ENCODE measurements at regions not wholly inside any gene's neighbourhood (a gene's known extent, or its start where the extent isn't known, plus 50 kb on each side); places are given as distances from the start of the nearest gene placed in this dataset.

DNA sequence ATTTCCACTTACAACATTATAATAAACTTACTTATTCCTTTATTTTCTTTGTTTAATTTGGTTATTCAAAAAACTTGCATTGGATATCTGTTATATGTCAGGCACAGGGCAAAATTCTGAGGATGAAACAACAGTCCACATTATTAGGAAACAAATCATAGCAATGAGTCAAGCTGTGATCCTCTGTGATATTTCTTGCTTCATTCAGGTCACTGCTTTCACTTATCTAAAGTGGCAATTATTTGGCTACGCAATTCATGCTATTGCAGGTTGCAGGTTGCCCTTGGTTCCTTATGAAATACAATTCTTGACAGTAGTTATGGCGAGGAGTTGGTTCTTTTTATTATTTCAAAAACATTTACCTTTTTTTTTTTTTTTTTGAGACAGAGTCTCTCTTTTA is 66.4 kb upstream of the CNTN6 start:
- H3K4me1 ChIP-seq (ENCODE audit: control insufficient read depth, insufficient read depth, low read length, unreplicated experiment): no peaks in the 10 kb centered on the region
- no peak overlapping the region for H3K27ac ChIP-seq (ENCODE audit: low read depth, low read length)
- H3K4me3 ChIP-seq (ENCODE audit: low read depth, low read length): no peak overlapping the region
- no peaks in the 10 kb centered on the region for H3K36me3 ChIP-seq (ENCODE audit: insufficient read depth, low read length)
- H3K79me2 ChIP-seq (ENCODE audit: control insufficient read depth, insufficient read depth, low read length, unreplicated experiment): no peaks in the 10 kb centered on the region
- H2AFZ ChIP-seq (ENCODE audit: low read length, unreplicated experiment): no peak overlapping the region
- H3K27me3 ChIP-seq (ENCODE audit: insufficient read depth, low read length): no peaks in the 10 kb centered on the region

DNA sequence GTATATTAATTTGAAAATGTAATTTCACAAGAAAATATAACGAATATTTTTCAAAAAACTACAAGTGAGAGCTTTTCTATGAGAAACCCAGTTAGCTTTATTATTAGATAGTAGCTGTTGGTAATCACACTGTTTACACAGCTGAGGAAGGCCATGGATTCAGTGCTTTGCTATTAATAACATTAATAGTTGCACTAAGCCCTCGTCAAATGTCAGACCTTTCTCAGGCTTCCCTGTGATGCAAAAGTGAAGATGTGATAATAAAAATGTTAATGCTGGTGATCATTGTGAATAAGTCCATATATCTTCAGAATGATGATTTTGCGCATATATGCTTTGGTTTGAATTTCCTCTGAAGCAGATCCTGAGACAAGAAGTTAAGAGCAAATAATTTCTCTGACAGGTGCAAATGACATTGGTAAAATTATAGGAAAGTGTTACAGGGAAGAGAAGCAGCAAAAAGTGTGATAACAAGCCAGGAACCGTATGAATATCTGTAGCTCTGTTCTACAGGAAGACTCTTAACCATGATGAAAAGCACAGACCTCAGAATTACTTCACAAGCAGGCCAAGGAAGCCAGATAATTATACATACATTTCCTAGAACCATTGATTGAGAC is 56.5 kb upstream of the CNTN6 start:
- no peak overlapping the region for H3K4me3 ChIP-seq (ENCODE audit: low read depth, low read length)
- H3K36me3 ChIP-seq (ENCODE audit: insufficient read depth, low read length): no peaks in the 10 kb centered on the region
- no peak overlapping the region for H2AFZ ChIP-seq (ENCODE audit: low read length, unreplicated experiment)
- no peaks in the 10 kb centered on the region for H3K4me1 ChIP-seq (ENCODE audit: control insufficient read depth, insufficient read depth, low read length, unreplicated experiment)
- H3K79me2 ChIP-seq (ENCODE audit: control insufficient read depth, insufficient read depth, low read length, unreplicated experiment): no peaks in the 10 kb centered on the region
- no peak overlapping the region for H3K27ac ChIP-seq (ENCODE audit: low read depth, low read length)
- no peaks in the 10 kb centered on the region for H3K27me3 ChIP-seq (ENCODE audit: insufficient read depth, low read length)

GRCh38 chr3:1037631-1038030 is 55.2 kb upstream of the CNTN6 start:
- Histone ChIP-seq H3K36me3 (ENCODE audit: insufficient read depth, low read length) (no peaks in the 10 kb centered on the region), H3K4me1 (ENCODE audit: control insufficient read depth, insufficient read depth, low read length, unreplicated experiment) (no peaks in the 10 kb centered on the region), H2AFZ (ENCODE audit: low read length, unreplicated experiment) (no peak overlapping the region), H3K27ac (ENCODE audit: low read depth, low read length) (no peak overlapping the region), H3K4me3 (ENCODE audit: low read depth, low read length) (no peak overlapping the region), H3K79me2 (ENCODE audit: control insufficient read depth, insufficient read depth, low read length, unreplicated experiment) (no peaks in the 10 kb centered on the region), H3K27me3 (ENCODE audit: insufficient read depth, low read length) (no peaks in the 10 kb centered on the region)

All from ACC112 (cell line).